ENCODE measurements at regions not wholly inside any gene's neighbourhood (a gene's known extent, or its start where the extent isn't known, plus 50 kb on each side); places are given as distances from the start of the nearest gene placed in this dataset.

DNA sequence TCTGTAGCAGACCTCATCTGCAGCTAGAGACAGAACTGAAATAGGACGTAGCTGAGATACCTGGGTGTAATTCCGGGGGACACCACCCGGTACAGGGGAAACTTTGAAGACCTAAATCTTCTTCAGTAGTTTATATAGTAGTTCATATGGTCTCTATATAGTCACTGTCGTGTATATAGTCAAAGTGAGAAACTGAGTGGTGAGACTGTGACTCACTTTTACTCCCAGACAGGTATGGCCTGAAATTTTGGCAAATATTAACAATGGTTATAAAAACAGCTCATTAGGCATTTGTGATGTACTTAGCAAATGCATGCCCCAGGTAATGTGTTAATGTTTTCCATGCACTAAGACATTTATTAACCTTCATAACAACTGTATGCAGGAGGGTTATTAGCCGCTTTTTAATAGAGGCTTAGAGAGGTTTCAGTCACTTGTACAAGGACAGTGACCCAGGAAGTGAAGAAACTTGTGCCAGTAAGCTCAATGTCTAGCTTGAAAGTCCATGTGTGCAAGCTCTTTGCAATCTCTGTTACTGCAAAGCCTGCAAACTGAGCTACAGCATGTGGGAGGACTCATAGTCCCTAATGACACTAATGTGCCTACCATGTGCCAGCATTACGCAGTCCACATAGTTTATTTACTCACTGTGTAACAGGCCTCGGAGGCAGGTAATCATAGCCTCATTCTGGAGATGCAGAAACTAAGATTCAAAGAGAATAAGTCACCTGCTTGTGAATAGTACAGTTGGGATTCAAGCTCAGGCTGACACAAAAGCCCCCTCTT is 165.4 kb upstream of the CHD6 start:
- TF ChIP-seq, protein P1, sequence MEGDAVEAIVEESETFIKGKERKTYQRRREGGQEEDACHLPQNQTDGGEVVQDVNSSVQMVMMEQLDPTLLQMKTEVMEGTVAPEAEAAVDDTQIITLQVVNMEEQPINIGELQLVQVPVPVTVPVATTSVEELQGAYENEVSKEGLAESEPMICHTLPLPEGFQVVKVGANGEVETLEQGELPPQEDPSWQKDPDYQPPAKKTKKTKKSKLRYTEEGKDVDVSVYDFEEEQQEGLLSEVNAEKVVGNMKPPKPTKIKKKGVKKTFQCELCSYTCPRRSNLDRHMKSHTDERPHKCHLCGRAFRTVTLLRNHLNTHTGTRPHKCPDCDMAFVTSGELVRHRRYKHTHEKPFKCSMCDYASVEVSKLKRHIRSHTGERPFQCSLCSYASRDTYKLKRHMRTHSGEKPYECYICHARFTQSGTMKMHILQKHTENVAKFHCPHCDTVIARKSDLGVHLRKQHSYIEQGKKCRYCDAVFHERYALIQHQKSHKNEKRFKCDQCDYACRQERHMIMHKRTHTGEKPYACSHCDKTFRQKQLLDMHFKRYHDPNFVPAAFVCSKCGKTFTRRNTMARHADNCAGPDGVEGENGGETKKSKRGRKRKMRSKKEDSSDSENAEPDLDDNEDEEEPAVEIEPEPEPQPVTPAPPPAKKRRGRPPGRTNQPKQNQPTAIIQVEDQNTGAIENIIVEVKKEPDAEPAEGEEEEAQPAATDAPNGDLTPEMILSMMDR (IDR thresholded peaks at IDR 0.05), result no peak
- TF ChIP-seq EP300 (IDR thresholded peaks at IDR 0.05) (no peak), POLR2AphosphoS5 (IDR thresholded peaks at IDR 0.05) (no peak)
